ENCODE measurements at regions not wholly inside any gene's neighbourhood (a gene's known extent, or its start where the extent isn't known, plus 50 kb on each side); places are given as distances from the start of the nearest gene placed in this dataset.

- Histone ChIP-seq H3K36me3 (no peaks in the 10 kb centered on the region), H3K27ac (no peak overlapping the region), H3K4me3 (no peak overlapping the region), H3K27me3 (peaks cover 24% of the 10 kb centered on the region), H3K9me3 (no peaks in the 10 kb centered on the region), H3K4me1 (peaks cover 5% of the 10 kb centered on the region)
- DNase-seq (ENCODE audit: low spot score in 2 of 2), result peak; percentile 20 to 30
- WGBS, result 72% methylated on average over 10 of the region's 12 CpGs
- no peak for TF ChIP-seq CTCF (IDR thresholded peaks at IDR 0.05)
- no peak for TF ChIP-seq POLR2AphosphoS5 (IDR thresholded peaks at IDR 0.05)
- no peak for TF ChIP-seq POLR2A (IDR thresholded peaks at IDR 0.05)
- TF ChIP-seq EP300 (IDR thresholded peaks at IDR 0.05), result no peak
Observed at GRCh38 chr14:101480022-101480746, 81.1 kb upstream of the DIO3 start.

GRCh38 chr14:101480747-101481530 lies 80.4 kb upstream of the DIO3 start:
- WGBS, result 50% methylated on average over 14 of the region's 16 CpGs
- Histone ChIP-seq H3K36me3 (no peaks in the 10 kb centered on the region), H3K27ac (no peak overlapping the region), H3K4me1 (no peaks in the 10 kb centered on the region), H3K27me3 (peaks cover 19% of the 10 kb centered on the region), H3K9me3 (no peaks in the 10 kb centered on the region), H3K4me3 (no peak overlapping the region)
- peak; percentile 29 to 67 for DNase-seq (ENCODE audit: low spot score in 2 of 2)
- TF ChIP-seq CTCF (IDR thresholded peaks at IDR 0.05), result no peak
- no peak for TF ChIP-seq EP300 (IDR thresholded peaks at IDR 0.05)
- TF ChIP-seq POLR2AphosphoS5 (IDR thresholded peaks at IDR 0.05), result no peak
- no peak for TF ChIP-seq POLR2A (IDR thresholded peaks at IDR 0.05)

GRCh38 chr14:101481557-101481956 lies 79.7 kb upstream of the DIO3 start:
- Histone ChIP-seq H3K9me3 (peaks cover 2% of the 10 kb centered on the region), H3K27me3 (peaks cover 13% of the 10 kb centered on the region), H3K27ac (no peak overlapping the region), H3K4me3 (no peak overlapping the region), H3K36me3 (no peaks in the 10 kb centered on the region), H3K4me1 (no peaks in the 10 kb centered on the region)
- no peak for TF ChIP-seq POLR2AphosphoS5 (IDR thresholded peaks at IDR 0.05)
- no peak for TF ChIP-seq CTCF (IDR thresholded peaks at IDR 0.05)
- no peak for TF ChIP-seq POLR2A (IDR thresholded peaks at IDR 0.05)
- no peak for TF ChIP-seq EP300 (IDR thresholded peaks at IDR 0.05)
- 78% methylated on average over 4 of the region's 5 CpGs for WGBS
- DNase-seq (ENCODE audit: low spot score in 2 of 2), result peak in 1 of 2 donors; percentile 40

GRCh38 chr14:101482066-101482465 lies 79.2 kb upstream of the DIO3 start:
- Histone ChIP-seq H3K27ac (no peak overlapping the region), H3K4me3 (no peak overlapping the region), H3K27me3 (peaks cover 9% of the 10 kb centered on the region), H3K9me3 (peaks cover 5% of the 10 kb centered on the region), H3K4me1 (no peaks in the 10 kb centered on the region), H3K36me3 (no peaks in the 10 kb centered on the region)
- WGBS, result 93% methylated on average over 4 of the region's 4 CpGs
- peak in 1 of 2 donors; percentile 6 for DNase-seq (ENCODE audit: low spot score in 2 of 2)
- TF ChIP-seq POLR2A (IDR thresholded peaks at IDR 0.05) (no peak), POLR2AphosphoS5 (IDR thresholded peaks at IDR 0.05) (no peak), CTCF (IDR thresholded peaks at IDR 0.05) (no peak), EP300 (IDR thresholded peaks at IDR 0.05) (no peak)

- Histone ChIP-seq H3K4me1 (no peaks in the 10 kb centered on the region), H3K9me3 (peaks cover 5% of the 10 kb centered on the region), H3K27me3 (peaks cover 9% of the 10 kb centered on the region), H3K27ac (no peak overlapping the region), H3K4me3 (no peak overlapping the region), H3K36me3 (no peaks in the 10 kb centered on the region)
- no peak for TF ChIP-seq POLR2A (IDR thresholded peaks at IDR 0.05)
- TF ChIP-seq CTCF (IDR thresholded peaks at IDR 0.05), result no peak
- no peak for TF ChIP-seq POLR2AphosphoS5 (IDR thresholded peaks at IDR 0.05)
- TF ChIP-seq EP300 (IDR thresholded peaks at IDR 0.05), result no peak
- DNase-seq (ENCODE audit: low spot score in 2 of 2), result no peak
- 81% methylated on average over 4 of the region's 4 CpGs for WGBS
Observed at GRCh38 chr14:101483829-101484228, 77.5 kb upstream of the DIO3 start.

Measured in suprapubic skin (tissue), 4 donors.